B cell (primary cell): ENCODE measurements at regions not wholly inside any gene's neighbourhood (a gene's known extent, or its start where the extent isn't known, plus 50 kb on each side); places are given as distances from the start of the nearest gene placed in this dataset.

Experiments used
- ATAC-seq: fragments of 200-7000 bp; cut with Tn5 transposase; one replicate; pipeline ENCODE4 v1.10.0; 2021; ENCODE audit warnings: low read depth, mild to moderate bottlenecking, moderate number of reproducible peaks, moderate library complexity
- CTCF ChIA-PET: fragments of 350-600 bp; sonication (Branson Sonifier 250); formaldehyde crosslinking; loops from one replicate; lab custom pipeline; 2021; ENCODE audit warnings: antibody characterized with exemption, inconsistent platforms; lab: Charles Lee
- POLR2A ChIA-PET: fragments of 350-600 bp; sonication (Branson Sonifier 250); formaldehyde crosslinking; loops from one replicate; lab custom pipeline; 2021; ENCODE audit warnings: antibody characterized with exemption; lab: Charles Lee
- DNase-seq: peaks from one replicate; pipeline ENCODE4 v3.0.0; 2013
- H2AFZ ChIP-seq: 2 replicates; pipeline ENCODE4 v1.6.1; 2012; ENCODE audit warnings: mild to moderate bottlenecking, low read depth, low read length; ENCODE audit not compliant: insufficient read depth, poor library complexity, severe bottlenecking
- H3K27ac ChIP-seq, 2 donors: 1 replicate in 1 of 2; 2 replicates in 1 of 2; pipeline ENCODE4 v1.5.1; 2012 to 2013; ENCODE audit warnings: low read length in 2 of 2, mild to moderate bottlenecking in 2 of 2, moderate library complexity in 1 of 2
- H3K27me3 ChIP-seq, 4 experiments: fragments of 200-600 bp in 1 of 4; sonication (generic) in 1 of 4; replicated peaks in 1 of 4; 1 replicate in 2 of 4; 2 replicates in 2 of 4; pipeline versions ENCODE4 v1.6.1 to v1.7.0; 2013 to 2016; ENCODE audit warnings: low read length in 3 of 4, mild to moderate bottlenecking in 2 of 4, mixed read lengths in 1 of 4, moderate library complexity in 1 of 4; ENCODE audit not compliant: insufficient read depth in 4 of 4, control insufficient read depth in 3 of 4; ENCODE audit errors: control extremely low read depth in 1 of 4
- H3K36me3 ChIP-seq, 2 experiments: replicated peaks in 1 of 2; 1 replicate in 1 of 2; 2 replicates in 1 of 2; pipeline versions ENCODE4 v1.6.1 to v1.7.1; 2013; ENCODE audit warnings: low read length in 1 of 2; ENCODE audit not compliant: insufficient read depth in 2 of 2, control insufficient read depth in 1 of 2; ENCODE audit errors: control extremely low read depth in 1 of 2, extremely low read depth in 1 of 2
- H3K4me1 ChIP-seq, 2 donors: fragments of 200-600 bp in 1 of 2; sonication (generic) in 1 of 2; 1 replicate in 1 of 2; 2 replicates in 1 of 2; pipeline versions ENCODE4 v1.5.1 to v1.6.1; 2013 to 2017; ENCODE audit warnings: low read length in 2 of 2; ENCODE audit not compliant: control insufficient read depth in 2 of 2, insufficient read depth in 2 of 2
- H3K4me2 ChIP-seq: replicated peaks from 2 replicates; pipeline ENCODE3; 2012; ENCODE audit warnings: mild to moderate bottlenecking, low read depth, low read length; ENCODE audit not compliant: poor library complexity, severe bottlenecking
- H3K4me3 ChIP-seq, 5 experiments: fragments of 200-600 bp in 1 of 5; sonication (generic) in 1 of 5; 1 replicate in 3 of 5; 2 replicates in 2 of 5; pipeline versions ENCODE4 v1.5.1 to v1.7.0; 2011 to 2016; ENCODE audit warnings: low read length in 4 of 5, mild to moderate bottlenecking in 4 of 5, low read depth in 2 of 5, control low read depth in 1 of 5, moderate library complexity in 1 of 5; ENCODE audit not compliant: insufficient read depth in 1 of 5; ENCODE audit errors: control extremely low read depth in 1 of 5, extremely low read depth in 1 of 5
- H3K79me2 ChIP-seq: fragments of 200-600 bp; sonication (generic); one replicate; pipeline ENCODE4 v1.6.0; 2016; ENCODE audit warnings: low read length; ENCODE audit not compliant: control insufficient read depth, insufficient read depth
- H3K9ac ChIP-seq: fragments of 200-600 bp; sonication (generic); 2 replicates; pipeline ENCODE4 v1.6.1; 2017; ENCODE audit warnings: mild to moderate bottlenecking, low read length, moderate library complexity
- H3K9me3 ChIP-seq, 3 donors: one replicate each; pipeline versions ENCODE4 v1.6.1 to v1.7.1; 2013; ENCODE audit warnings: low read length in 2 of 3; ENCODE audit not compliant: control insufficient read depth in 2 of 3, insufficient read depth in 1 of 3; ENCODE audit errors: control extremely low read depth in 1 of 3
- H4K20me1 ChIP-seq: 2 replicates; pipeline ENCODE4 v1.6.0; 2012; ENCODE audit warnings: mild to moderate bottlenecking, low read length; ENCODE audit not compliant: insufficient read depth, control insufficient read depth, poor library complexity, severe bottlenecking
- H3K27ac Mint-ChIP-seq: one replicate; pipeline ENCODE4 v1.8.0; 2021; ENCODE audit warnings: mixed read lengths
- H3K27me3 Mint-ChIP-seq: one replicate; pipeline ENCODE4 v1.8.0; 2021; ENCODE audit warnings: mixed read lengths
- H3K4me1 Mint-ChIP-seq: one replicate; pipeline ENCODE4 v1.8.0; 2021; ENCODE audit warnings: mixed read lengths
- H3K4me3 Mint-ChIP-seq: one replicate; pipeline ENCODE4 v1.8.0; 2021; ENCODE audit warnings: mixed read lengths
- H3K9me3 Mint-ChIP-seq: one replicate; pipeline ENCODE4 v1.8.0; 2022; ENCODE audit warnings: mixed read lengths; ENCODE audit not compliant: insufficient read depth
- CTCF ChIP-seq: fragments of 200-600 bp; IDR thresholded peaks from one replicate; pipeline ENCODE4 v1.8.0; 2022; ENCODE audit warnings: antibody characterized with exemption, mild to moderate bottlenecking
- EZH2 ChIP-seq: IDR thresholded peaks from 2 replicates; pipeline ENCODE4 v1.6.1; 2012; ENCODE audit warnings: borderline replicate concordance, low read depth, mild to moderate bottlenecking, moderate library complexity, low read length; ENCODE audit not compliant: insufficient read depth, poor library complexity, severe bottlenecking
- WGBS: methylation state at CpG from one replicate; pipeline ENCODE4 v1.1.5; 2013; ENCODE audit warnings: missing lambda C conversion rate; ENCODE audit not compliant: insufficient coverage; 5-methylcytosine and 5-hydroxymethylcytosine counted together
- intact Hi-C: fragments of 100-400 bp; cut with micrococcal nuclease; formaldehyde crosslinking; loops from one replicate; pipeline ENCODE4 v1.10.0; 2022

DNA sequence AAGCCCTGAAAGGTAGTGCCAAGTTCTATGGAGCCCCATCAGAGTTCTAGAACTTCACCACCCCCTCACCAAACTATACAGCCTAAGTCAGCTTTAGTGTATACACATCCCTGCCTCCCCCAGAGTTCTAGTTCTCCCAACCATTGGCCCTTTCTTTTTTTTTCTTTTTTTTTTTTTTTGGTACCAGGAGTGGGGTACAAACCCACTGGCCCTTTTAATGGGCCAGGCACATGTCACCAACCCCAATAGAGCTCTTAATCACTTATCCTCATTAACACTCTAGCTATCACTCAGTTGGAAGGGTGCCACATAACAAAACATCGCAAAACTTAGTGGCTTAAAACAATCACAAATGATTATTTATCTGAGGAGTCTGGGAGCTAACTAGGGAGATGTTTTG, 588.6 kb downstream of the BCOR start:
- CTCF ChIA-PET: interaction anchor here (0.6 kb wide), 1 partner anchor 127 kb away, joined by 3 read pairs; no protein-coding TSS in a partner anchor
- H3K9me3 ChIP-seq: peaks cover 0 to 9% (median 2%) of the 10 kb centered on the region in 3 donors
- Mint-ChIP-seq H3K4me3 (no peak overlapping the region), H3K4me1 (peaks cover 3% of the 10 kb centered on the region), H3K27ac (no peak overlapping the region), H3K27me3 (peaks cover 1% of the 10 kb centered on the region), H3K9me3 (no peaks in the 10 kb centered on the region)
- no peaks in the 10 kb centered on the region for H3K36me3 ChIP-seq
- H3K4me3 ChIP-seq: no peak overlapping the region
- no peaks in the 10 kb centered on the region for H3K79me2 ChIP-seq
- DNase-seq (no peak), ATAC-seq (no peak)
- no peak overlapping the region for H2AFZ ChIP-seq
- WGBS: no CpG with 5 or more reads among the region's 1 CpG
- no peak overlapping the region for H3K9ac ChIP-seq
- TF ChIP-seq EZH2 (no peak), CTCF (no peak)
- POLR2A ChIA-PET: no interaction called here
- intact Hi-C loops: no loop called here
- no peaks in the 10 kb centered on the region for H4K20me1 ChIP-seq
- H3K4me2 ChIP-seq: no peak overlapping the region
- no peak overlapping the region for H3K27ac ChIP-seq
- H3K27me3 ChIP-seq: no peaks in the 10 kb centered on the region
- H3K4me1 ChIP-seq: peaks cover 5 to 6% of the 10 kb centered on the region in 2 donors

DNA sequence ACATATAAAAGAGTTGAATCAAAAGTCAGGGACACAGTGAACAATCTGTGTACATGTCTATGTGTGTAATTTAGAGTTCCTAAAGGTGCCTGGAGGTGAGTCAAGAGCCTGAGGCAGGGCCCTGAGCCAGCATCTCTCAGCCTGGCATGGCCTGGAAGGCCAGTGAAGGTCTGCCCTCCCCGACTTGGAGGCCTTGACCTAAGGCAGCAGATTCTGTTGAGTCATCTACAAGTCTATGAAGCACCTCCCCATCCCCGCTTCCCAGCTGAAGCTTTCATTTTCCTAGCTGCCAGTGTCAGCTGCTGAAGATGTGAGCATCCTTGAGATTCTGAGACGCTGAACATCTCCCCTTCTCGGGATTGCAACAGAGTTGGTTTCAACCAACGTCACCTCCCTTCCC, 583.9 kb downstream of the BCOR start:
- DNase-seq (no peak), ATAC-seq (no peak)
- intact Hi-C loops: no loop called here
- TF ChIP-seq EZH2 (no peak), CTCF (no peak)
- H3K27me3 ChIP-seq: no peaks in the 10 kb centered on the region
- ChIA-PET CTCF (no interaction called here), POLR2A (no interaction called here)
- peaks cover 0 to 2% of the 10 kb centered on the region in 2 donors for H3K4me1 ChIP-seq
- peaks cover 0 to 5% (median 2%) of the 10 kb centered on the region in 3 donors for H3K9me3 ChIP-seq
- no peaks in the 10 kb centered on the region for H3K79me2 ChIP-seq
- H3K27me3 Mint-ChIP-seq: peaks cover 4% of the 10 kb centered on the region
- no peaks in the 10 kb centered on the region for H4K20me1 ChIP-seq
- no peaks in the 10 kb centered on the region for H3K9me3 Mint-ChIP-seq
- no peaks in the 10 kb centered on the region for H3K4me1 Mint-ChIP-seq
- no peaks in the 10 kb centered on the region for H3K36me3 ChIP-seq
- H3K4me3 ChIP-seq: no peak overlapping the region
- no peak overlapping the region for H3K4me2 ChIP-seq
- 80% methylated on average over 5 of the region's 5 CpGs for WGBS
- H3K27ac ChIP-seq: no peak overlapping the region
- no peak overlapping the region for H3K4me3 Mint-ChIP-seq
- H2AFZ ChIP-seq: no peak overlapping the region
- H3K9ac ChIP-seq: no peak overlapping the region
- no peak overlapping the region for H3K27ac Mint-ChIP-seq
